WTC11 (cell line): ENCODE measurements at regions not wholly inside any gene's neighbourhood (a gene's known extent, or its start where the extent isn't known, plus 50 kb on each side); places are given as distances from the start of the nearest gene placed in this dataset.

Source experiments
- ATAC-seq: fragments of 200-7000 bp; cut with Tn5 transposase; 2 replicates; pipeline ENCODE4 v1.10.0; 2021; ENCODE audit warnings: mild to moderate bottlenecking, moderate library complexity
- CTCF ChIA-PET: fragments of 300-600 bp; sonication (Branson Sonifier 250); formaldehyde crosslinking; loops from one replicate; lab custom pipeline; 2021; ENCODE audit warnings: antibody characterized with exemption; lab: Charles Lee
- POLR2A ChIA-PET: fragments of 350-600 bp; sonication (Branson Sonifier 250); formaldehyde crosslinking; loops from one replicate; lab custom pipeline; 2021; ENCODE audit warnings: antibody characterized with exemption; lab: Charles Lee
- DNase-seq: peaks from one replicate; pipeline ENCODE4 v3.0.0; 2021; ENCODE audit warnings: low spot score
- H3K27ac Mint-ChIP-seq: 2 replicates; pipeline ENCODE4 v1.8.0; 2021; ENCODE audit warnings: mixed read lengths
- H3K27me3 Mint-ChIP-seq: 2 replicates; pipeline ENCODE4 v1.8.0; 2021; ENCODE audit warnings: low read depth, mild to moderate bottlenecking, moderate library complexity, mixed read lengths
- H3K36me3 Mint-ChIP-seq: 2 replicates; pipeline ENCODE4 v1.8.0; 2021; ENCODE audit warnings: mixed read lengths
- H3K4me1 Mint-ChIP-seq: 2 replicates; pipeline ENCODE4 v1.8.0; 2022; ENCODE audit warnings: mixed read lengths
- H3K4me3 Mint-ChIP-seq: 2 replicates; pipeline ENCODE4 v1.8.0; 2021; ENCODE audit warnings: mild to moderate bottlenecking, moderate library complexity, mixed read lengths
- H3K9me3 Mint-ChIP-seq: 2 replicates; pipeline ENCODE4 v1.8.0; 2021; ENCODE audit warnings: mixed read lengths
- ATF1 ChIP-seq: sonication (generic); formaldehyde crosslinking; IDR thresholded peaks from 2 replicates; pipeline ENCODE4 v1.8.1; 2023; ENCODE audit warnings: mild to moderate bottlenecking, moderate library complexity, missing genetic modification reagents
- CREM ChIP-seq: sonication (generic); formaldehyde crosslinking; IDR thresholded peaks from 2 replicates; pipeline ENCODE4 v1.8.1; 2022; ENCODE audit warnings: mild to moderate bottlenecking, missing genetic modification reagents, moderate library complexity
- CTCF ChIP-seq: fragments of 200-600 bp; IDR thresholded peaks from 2 replicates; pipeline ENCODE4 v1.8.0; 2022; ENCODE audit warnings: antibody characterized with exemption
- FOXP1 ChIP-seq: sonication (generic); formaldehyde crosslinking; IDR thresholded peaks from 2 replicates; pipeline ENCODE4 v1.8.0; 2022; ENCODE audit warnings: missing genetic modification reagents, mild to moderate bottlenecking, moderate library complexity, borderline replicate concordance
- HMGXB4 ChIP-seq: sonication (generic); formaldehyde crosslinking; IDR thresholded peaks from 2 replicates; pipeline ENCODE4 v1.8.1; 2023; ENCODE audit warnings: mild to moderate bottlenecking, moderate library complexity, missing genetic modification reagents
- IRF1 ChIP-seq: sonication (generic); formaldehyde crosslinking; IDR thresholded peaks from 2 replicates; pipeline ENCODE4 v1.8.0; 2023; ENCODE audit warnings: missing genetic modification reagents
- JUN ChIP-seq: sonication (generic); formaldehyde crosslinking; IDR thresholded peaks from 2 replicates; pipeline ENCODE4 v1.8.0; 2023; ENCODE audit warnings: mild to moderate bottlenecking, missing genetic modification reagents
- MAX ChIP-seq: sonication (generic); formaldehyde crosslinking; IDR thresholded peaks from 2 replicates; pipeline ENCODE4 v1.8.0; 2022; ENCODE audit warnings: mild to moderate bottlenecking, missing genetic modification reagents
- MYBL2 ChIP-seq: sonication (generic); formaldehyde crosslinking; IDR thresholded peaks from 2 replicates; pipeline ENCODE4 v1.8.1; 2023; ENCODE audit warnings: mild to moderate bottlenecking, moderate library complexity, missing genetic modification reagents
- NFE2L1 ChIP-seq: sonication (generic); formaldehyde crosslinking; IDR thresholded peaks from 2 replicates; pipeline ENCODE4 v1.8.1; 2023; ENCODE audit warnings: missing genetic modification reagents
- NR3C1 ChIP-seq: sonication (generic); formaldehyde crosslinking; conservative IDR thresholded peaks from 2 replicates; pipeline ENCODE4 v1.8.1; 2023; ENCODE audit warnings: low read depth, mild to moderate bottlenecking, missing genetic modification reagents
- OVOL2 ChIP-seq: fragments of 250-450 bp; sonication (Bioruptor Pico); IDR thresholded peaks from 2 replicates; pipeline ENCODE4 v1.9.0; 2021; ENCODE audit warnings: mild to moderate bottlenecking, borderline replicate concordance
- RORB ChIP-seq: fragments of 250-450 bp; sonication (Bioruptor Pico); IDR thresholded peaks from 2 replicates; pipeline ENCODE4 v1.9.0; 2021; ENCODE audit warnings: mild to moderate bottlenecking
- SMAD4 ChIP-seq: sonication (generic); formaldehyde crosslinking; IDR thresholded peaks from 2 replicates; pipeline ENCODE4 v1.8.0; 2022; ENCODE audit warnings: mild to moderate bottlenecking, missing genetic modification reagents
- SP1 ChIP-seq: sonication (generic); formaldehyde crosslinking; conservative IDR thresholded peaks from 2 replicates; pipeline ENCODE4 v1.8.1; 2022; ENCODE audit warnings: missing genetic modification reagents
- TEAD1 ChIP-seq: sonication (generic); formaldehyde crosslinking; IDR thresholded peaks from 2 replicates; pipeline ENCODE4 v1.8.0; 2022; ENCODE audit warnings: mild to moderate bottlenecking, missing genetic modification reagents
- TEAD4 ChIP-seq: sonication (generic); formaldehyde crosslinking; IDR thresholded peaks from 2 replicates; pipeline ENCODE4 v1.8.0; 2022; ENCODE audit warnings: mild to moderate bottlenecking, missing genetic modification reagents
- USF1 ChIP-seq: sonication (generic); formaldehyde crosslinking; IDR thresholded peaks from 2 replicates; pipeline ENCODE4 v1.8.0; 2022; ENCODE audit warnings: mild to moderate bottlenecking, missing genetic modification reagents
- ZNF138 ChIP-seq: sonication (generic); formaldehyde crosslinking; conservative IDR thresholded peaks from 2 replicates; pipeline ENCODE4 v1.8.1; 2022; ENCODE audit warnings: mild to moderate bottlenecking, moderate library complexity, missing genetic modification reagents
- ZNF317 ChIP-seq: sonication (generic); formaldehyde crosslinking; IDR thresholded peaks from 2 replicates; pipeline ENCODE4 v1.8.1; 2023; ENCODE audit warnings: low read depth, mild to moderate bottlenecking, moderate library complexity, missing genetic modification reagents, borderline replicate concordance
- ZNF425 ChIP-seq: fragments of 250-450 bp; sonication (Bioruptor Pico); conservative IDR thresholded peaks from 2 replicates; pipeline ENCODE4 v1.9.0; 2021; ENCODE audit warnings: mild to moderate bottlenecking

- H3K9me3 Mint-ChIP-seq, result no peaks in the 10 kb centered on the region; the same call in 1 of the 2 replicates
- no peak for ATAC-seq
- no peak overlapping the region for H3K4me3 Mint-ChIP-seq
- H3K36me3 Mint-ChIP-seq, result no peaks in the 10 kb centered on the region
- ChIA-PET CTCF (no interaction called here), POLR2A (no interaction called here)
- DNase-seq, result no peak
- TF ChIP-seq OVOL2 (CRISPR knock-in tag) (no peak), MYBL2 (no peak), ZNF425 (no peak), HMGXB4 (CRISPR knock-in tag) (no peak), TEAD1 (CRISPR knock-in tag) (no peak), FOXP1 (CRISPR knock-in tag) (no peak), CTCF (no peak)
- TF ChIP-seq, all 79 proteins: peak for 0
- Mint-ChIP-seq H3K4me1 (no peaks in the 10 kb centered on the region), H3K27me3 (no peaks in the 10 kb centered on the region), H3K27ac (no peak overlapping the region)
Measured at GRCh38 chr2:59868981-59869380, 684.5 kb downstream of the BCL11A start.

GRCh38 chr2:59866436-59866835 lies 687.0 kb downstream of the BCL11A start:
- CTCF ChIA-PET, result no interaction called here

More at GRCh38 chr2:59866436-59866835, 687.0 kb downstream of the BCL11A start:
- peaks cover 13% of the 10 kb centered on the region for H3K36me3 Mint-ChIP-seq
- no peak for DNase-seq
- H3K27me3 Mint-ChIP-seq, result no peaks in the 10 kb centered on the region
- H3K4me3 Mint-ChIP-seq, result no peak overlapping the region
- ATAC-seq, result no peak
- no peaks in the 10 kb centered on the region for H3K4me1 Mint-ChIP-seq
- peaks cover 22% of the 10 kb centered on the region for H3K9me3 Mint-ChIP-seq
- POLR2A ChIA-PET, result no interaction called here
- TF ChIP-seq NFE2L1 (CRISPR knock-in tag) (no peak), NR3C1 (CRISPR knock-in tag) (no peak), ZNF317 (CRISPR knock-in tag) (no peak), USF1 (no peak), HMGXB4 (CRISPR knock-in tag) (no peak), CREM (no peak), MAX (CRISPR knock-in tag) (no peak), ZNF138 (CRISPR knock-in tag) (no peak), JUN (CRISPR knock-in tag) (no peak), ATF1 (CRISPR knock-in tag) (no peak), IRF1 (CRISPR knock-in tag) (no peak), SMAD4 (CRISPR knock-in tag) (no peak), TEAD4 (no peak), RORB (CRISPR knock-in tag) (no peak), SP1 (CRISPR knock-in tag) (no peak)
- TF ChIP-seq, all 79 proteins: peak for 0
- no peak overlapping the region for H3K27ac Mint-ChIP-seq
